Neural progenitor cell (in vitro differentiated cells): ENCODE measurements at regions not wholly inside any gene's neighbourhood (a gene's known extent, or its start where the extent isn't known, plus 50 kb on each side); places are given as distances from the start of the nearest gene placed in this dataset.
A peak's percentile ranks its signal among the peaks of the same experiment; 100 is the strongest.

Experiments used
- DNase-seq: peaks from one replicate; pipeline ENCODE4 v3.0.0-alpha.2; 2016; ENCODE audit warnings: low spot score
- H2AFZ ChIP-seq: fragments of 200-600 bp; sonication (generic); replicated peaks from 2 replicates; pipeline ENCODE4 v1.6.1; 2016; ENCODE audit warnings: antibody characterized with exemption
- H3F3A ChIP-seq: fragments of 200-600 bp; sonication (generic); 2 replicates; pipeline ENCODE4 v1.6.1; 2016; ENCODE audit warnings: antibody characterized with exemption, low read depth
- H3K27ac ChIP-seq: fragments of 200-600 bp; sonication (generic); 2 replicates; pipeline ENCODE4 v1.5.1; 2016; ENCODE audit warnings: mild to moderate bottlenecking
- H3K27me3 ChIP-seq: fragments of 200-600 bp; sonication (generic); 2 replicates; pipeline ENCODE4 v1.6.1; 2016; ENCODE audit warnings: mild to moderate bottlenecking, moderate library complexity
- H3K36me3 ChIP-seq: fragments of 200-600 bp; sonication (generic); 2 replicates; pipeline ENCODE4 v1.5.1; 2016
- H3K4me1 ChIP-seq: fragments of 200-600 bp; sonication (generic); 2 replicates; pipeline ENCODE4 v1.6.1; 2016; ENCODE audit warnings: mixed run types
- H3K4me2 ChIP-seq: fragments of 200-600 bp; sonication (generic); 2 replicates; pipeline ENCODE4 v1.6.1; 2016
- H3K4me3 ChIP-seq: fragments of 200-600 bp; sonication (generic); 2 replicates; pipeline ENCODE4 v1.5.1; 2016
- H3K79me2 ChIP-seq: fragments of 200-600 bp; sonication (generic); 2 replicates; pipeline ENCODE4 v1.6.1; 2016; ENCODE audit warnings: low read depth
- H3K9ac ChIP-seq: fragments of 200-600 bp; sonication (generic); 2 replicates; pipeline ENCODE4 v1.6.1; 2016
- H3K9me3 ChIP-seq: fragments of 200-600 bp; sonication (generic); 2 replicates; pipeline ENCODE4 v1.5.1; 2016; ENCODE audit warnings: low read depth
- H4K20me1 ChIP-seq: fragments of 200-600 bp; sonication (generic); 2 replicates; pipeline ENCODE4 v1.6.1; 2016; ENCODE audit warnings: low read depth
- H3K27ac Mint-ChIP-seq: 3 replicates; pipeline ENCODE4 v1.8.0; 2021; ENCODE audit warnings: mixed read lengths
- H3K27me3 Mint-ChIP-seq: 2 replicates; pipeline ENCODE4 v1.8.0; 2022; ENCODE audit warnings: low read depth, mild to moderate bottlenecking, inconsistent platforms, moderate library complexity, mixed read lengths; ENCODE audit not compliant: insufficient read depth
- H3K36me3 Mint-ChIP-seq: 3 replicates; pipeline ENCODE4 v1.8.0; 2021; ENCODE audit warnings: mixed read lengths
- H3K4me1 Mint-ChIP-seq: 3 replicates; pipeline ENCODE4 v1.8.0; 2021; ENCODE audit warnings: mixed read lengths
- H3K4me3 Mint-ChIP-seq: 3 replicates; pipeline ENCODE4 v1.8.0; 2021; ENCODE audit warnings: mild to moderate bottlenecking, moderate library complexity, mixed read lengths
- H3K9me3 Mint-ChIP-seq: 3 replicates; pipeline ENCODE4 v1.8.0; 2020; ENCODE audit warnings: mixed read lengths
- EZH2 ChIP-seq: fragments of 200-600 bp; sonication (generic); IDR thresholded peaks from 2 replicates; pipeline ENCODE4 v1.6.1; 2017; ENCODE audit warnings: antibody characterized with exemption, mild to moderate bottlenecking, moderate library complexity
- EZH2phosphoT487 ChIP-seq: fragments of 200-600 bp; sonication (generic); IDR thresholded peaks from 2 replicates; pipeline ENCODE4 v1.6.1; 2017; ENCODE audit warnings: antibody characterized with exemption
- TF ChIP-seq, protein P1 (sequence below): fragments of 200-600 bp; sonication (generic); IDR thresholded peaks from 2 replicates; pipeline ENCODE4 v1.5.1; 2017; ENCODE audit warnings: antibody characterized with exemption, mild to moderate bottlenecking

DNA sequence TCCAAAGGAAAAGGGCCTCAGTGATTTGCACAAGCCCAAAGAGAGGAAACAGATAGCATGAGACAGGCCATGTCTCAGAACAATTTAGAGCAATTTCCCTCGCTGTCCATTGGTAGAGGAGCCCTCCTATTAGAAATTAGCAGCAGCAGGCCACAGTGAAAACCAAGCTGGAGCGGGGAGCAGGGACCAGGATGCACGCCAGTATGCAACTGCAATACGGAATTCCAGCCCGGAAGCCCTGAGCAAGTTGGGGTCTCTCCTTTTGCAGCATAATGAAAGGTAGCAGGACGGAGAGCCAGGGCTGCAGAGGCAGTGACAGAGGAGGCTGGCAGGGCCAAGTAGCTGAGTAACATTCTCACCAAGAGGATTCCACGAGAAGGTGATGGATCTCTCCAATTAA, 84.9 kb upstream of the CLMN start:
- no peaks in the 10 kb centered on the region for H3K9me3 Mint-ChIP-seq
- no peaks in the 10 kb centered on the region for H3K36me3 ChIP-seq
- H3K27me3 Mint-ChIP-seq: peaks cover 4% of the 10 kb centered on the region
- H3K9ac ChIP-seq: no peak overlapping the region
- H3K4me1 ChIP-seq: peaks cover 5% of the 10 kb centered on the region
- H4K20me1 ChIP-seq: no peaks in the 10 kb centered on the region
- no peak for DNase-seq
- no peak overlapping the region for H3K4me3 Mint-ChIP-seq
- TF ChIP-seq, protein P1, sequence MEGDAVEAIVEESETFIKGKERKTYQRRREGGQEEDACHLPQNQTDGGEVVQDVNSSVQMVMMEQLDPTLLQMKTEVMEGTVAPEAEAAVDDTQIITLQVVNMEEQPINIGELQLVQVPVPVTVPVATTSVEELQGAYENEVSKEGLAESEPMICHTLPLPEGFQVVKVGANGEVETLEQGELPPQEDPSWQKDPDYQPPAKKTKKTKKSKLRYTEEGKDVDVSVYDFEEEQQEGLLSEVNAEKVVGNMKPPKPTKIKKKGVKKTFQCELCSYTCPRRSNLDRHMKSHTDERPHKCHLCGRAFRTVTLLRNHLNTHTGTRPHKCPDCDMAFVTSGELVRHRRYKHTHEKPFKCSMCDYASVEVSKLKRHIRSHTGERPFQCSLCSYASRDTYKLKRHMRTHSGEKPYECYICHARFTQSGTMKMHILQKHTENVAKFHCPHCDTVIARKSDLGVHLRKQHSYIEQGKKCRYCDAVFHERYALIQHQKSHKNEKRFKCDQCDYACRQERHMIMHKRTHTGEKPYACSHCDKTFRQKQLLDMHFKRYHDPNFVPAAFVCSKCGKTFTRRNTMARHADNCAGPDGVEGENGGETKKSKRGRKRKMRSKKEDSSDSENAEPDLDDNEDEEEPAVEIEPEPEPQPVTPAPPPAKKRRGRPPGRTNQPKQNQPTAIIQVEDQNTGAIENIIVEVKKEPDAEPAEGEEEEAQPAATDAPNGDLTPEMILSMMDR: no peak
- TF ChIP-seq EZH2: no peak
- TF ChIP-seq EZH2phosphoT487: no peak
- H3K4me3 ChIP-seq: no peak overlapping the region
- peaks cover 6% of the 10 kb centered on the region for H3F3A ChIP-seq
- no peak overlapping the region for H3K27ac ChIP-seq
- H3K4me2 ChIP-seq: no peak overlapping the region
- H2AFZ ChIP-seq: peak overlapping the region; percentile 46
- H3K27me3 ChIP-seq: no peaks in the 10 kb centered on the region
- H3K4me1 Mint-ChIP-seq: peaks cover 6% of the 10 kb centered on the region
- H3K79me2 ChIP-seq: no peaks in the 10 kb centered on the region
- no peaks in the 10 kb centered on the region for H3K36me3 Mint-ChIP-seq
- no peaks in the 10 kb centered on the region for H3K9me3 ChIP-seq
- no peak overlapping the region for H3K27ac Mint-ChIP-seq

- H4K20me1 ChIP-seq: no peaks in the 10 kb centered on the region
- no peaks in the 10 kb centered on the region for H3K4me1 ChIP-seq
- no peak for DNase-seq
- H3K4me2 ChIP-seq: no peak overlapping the region
- no peaks in the 10 kb centered on the region for H3K36me3 ChIP-seq
- no peaks in the 10 kb centered on the region for H3K79me2 ChIP-seq
- no peaks in the 10 kb centered on the region for H3F3A ChIP-seq
- TF ChIP-seq EZH2phosphoT487 (no peak), EZH2 (no peak)
- TF ChIP-seq, protein P1: no peak
- Mint-ChIP-seq H3K9me3 (no peaks in the 10 kb centered on the region), H3K36me3 (no peaks in the 10 kb centered on the region), H3K27me3 (no peaks in the 10 kb centered on the region), H3K4me1 (no peaks in the 10 kb centered on the region), H3K27ac (no peak overlapping the region), H3K4me3 (no peak overlapping the region)
- H2AFZ ChIP-seq: no peak overlapping the region
- H3K27ac ChIP-seq: no peak overlapping the region
- no peaks in the 10 kb centered on the region for H3K27me3 ChIP-seq
- H3K9ac ChIP-seq: no peak overlapping the region
- H3K4me3 ChIP-seq: no peak overlapping the region
- no peaks in the 10 kb centered on the region for H3K9me3 ChIP-seq
Measured at GRCh38 chr14:95402578-95402977, 82.9 kb upstream of the CLMN start.

GRCh38 chr14:95402176-95402575, 82.5 kb upstream of the CLMN start:
- H3K9me3 ChIP-seq: no peaks in the 10 kb centered on the region
- no peak overlapping the region for H3K4me3 ChIP-seq
- H4K20me1 ChIP-seq: no peaks in the 10 kb centered on the region
- no peak for DNase-seq
- no peaks in the 10 kb centered on the region for H3F3A ChIP-seq
- H3K9ac ChIP-seq: no peak overlapping the region
- H3K9me3 Mint-ChIP-seq: no peaks in the 10 kb centered on the region
- H3K36me3 ChIP-seq: no peaks in the 10 kb centered on the region
- no peaks in the 10 kb centered on the region for H3K79me2 ChIP-seq
- no peaks in the 10 kb centered on the region for H3K27me3 ChIP-seq
- H3K27ac ChIP-seq: no peak overlapping the region
- no peak overlapping the region for H3K4me2 ChIP-seq
- H3K4me1 Mint-ChIP-seq: no peaks in the 10 kb centered on the region
- H3K27me3 Mint-ChIP-seq: no peaks in the 10 kb centered on the region
- H3K36me3 Mint-ChIP-seq: no peaks in the 10 kb centered on the region
- H3K27ac Mint-ChIP-seq: no peak overlapping the region
- H3K4me3 Mint-ChIP-seq: no peak overlapping the region
- H3K4me1 ChIP-seq: no peaks in the 10 kb centered on the region
- TF ChIP-seq, protein P1: no peak
- TF ChIP-seq EZH2phosphoT487 (no peak), EZH2 (no peak)
- H2AFZ ChIP-seq: peak overlapping the region; percentile 34
